Peyer's patch (tissue), 4 donors: ENCODE measurements at regions not wholly inside any gene's neighbourhood (a gene's known extent, or its start where the extent isn't known, plus 50 kb on each side); places are given as distances from the start of the nearest gene placed in this dataset.

Experiments
- POLR2A ChIP-seq, 2 donors: fragments of 450-650 bp; IDR thresholded peaks; one replicate each; pipeline ENCODE4 v1.5.1; 2017; ENCODE audit warnings: antibody characterized with exemption in 2 of 2, mild to moderate bottlenecking in 2 of 2, moderate library complexity in 2 of 2
- TF ChIP-seq, protein P1 (sequence below), 6 experiments: fragments of 450-650 bp in 4 of 6; fragments of 200-600 bp in 2 of 6; sonication (generic) in 1 of 6; IDR thresholded peaks; one replicate each; pipeline ENCODE4 v1.5.1; 2017 to 2019; ENCODE audit warnings: antibody characterized with exemption in 6 of 6, mild to moderate bottlenecking in 3 of 6, moderate library complexity in 1 of 6

DNA sequence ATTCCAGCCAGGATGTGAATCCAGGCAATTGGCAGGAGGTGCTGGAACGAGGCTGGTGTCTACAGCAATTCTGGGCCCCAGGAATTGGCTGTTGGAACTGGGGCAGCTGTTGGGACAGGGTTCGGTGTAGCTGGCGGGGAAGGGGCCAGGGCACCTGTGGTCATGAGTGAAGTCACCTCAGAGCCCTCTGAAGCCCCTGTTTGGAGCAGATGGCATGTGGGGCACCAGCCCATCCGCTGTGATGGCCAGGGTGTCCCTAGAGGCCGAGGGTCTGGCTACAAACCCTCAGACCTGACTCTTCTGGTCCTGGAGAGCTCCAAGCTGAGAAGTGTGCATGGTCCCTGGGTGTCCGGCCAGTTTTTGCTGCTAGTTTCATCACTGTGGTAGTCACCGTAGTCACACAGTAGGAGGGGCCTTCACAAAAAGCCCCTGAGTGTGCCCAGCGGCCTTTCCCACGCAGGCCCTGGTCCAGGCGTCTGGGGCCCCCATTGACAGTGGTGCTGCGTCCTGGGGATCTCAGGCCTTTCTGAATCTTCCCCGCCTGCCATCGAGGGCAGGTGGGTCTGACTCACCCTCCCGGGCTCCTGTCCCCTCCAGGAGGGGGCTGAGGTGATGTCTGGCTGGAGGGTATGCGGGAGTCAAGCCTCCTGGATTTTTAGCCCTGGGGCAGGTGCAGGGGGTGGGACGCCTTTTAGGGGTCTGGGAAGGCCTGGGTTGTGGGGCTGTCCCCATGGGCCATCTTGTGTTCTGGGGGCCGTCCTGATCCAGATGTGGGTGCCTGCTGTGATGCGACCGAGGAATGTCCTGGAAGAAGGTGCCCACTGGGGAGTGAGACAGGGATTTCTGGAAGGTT lies 368.0 kb downstream of the TMEM121 start:
- TF ChIP-seq, protein P1, sequence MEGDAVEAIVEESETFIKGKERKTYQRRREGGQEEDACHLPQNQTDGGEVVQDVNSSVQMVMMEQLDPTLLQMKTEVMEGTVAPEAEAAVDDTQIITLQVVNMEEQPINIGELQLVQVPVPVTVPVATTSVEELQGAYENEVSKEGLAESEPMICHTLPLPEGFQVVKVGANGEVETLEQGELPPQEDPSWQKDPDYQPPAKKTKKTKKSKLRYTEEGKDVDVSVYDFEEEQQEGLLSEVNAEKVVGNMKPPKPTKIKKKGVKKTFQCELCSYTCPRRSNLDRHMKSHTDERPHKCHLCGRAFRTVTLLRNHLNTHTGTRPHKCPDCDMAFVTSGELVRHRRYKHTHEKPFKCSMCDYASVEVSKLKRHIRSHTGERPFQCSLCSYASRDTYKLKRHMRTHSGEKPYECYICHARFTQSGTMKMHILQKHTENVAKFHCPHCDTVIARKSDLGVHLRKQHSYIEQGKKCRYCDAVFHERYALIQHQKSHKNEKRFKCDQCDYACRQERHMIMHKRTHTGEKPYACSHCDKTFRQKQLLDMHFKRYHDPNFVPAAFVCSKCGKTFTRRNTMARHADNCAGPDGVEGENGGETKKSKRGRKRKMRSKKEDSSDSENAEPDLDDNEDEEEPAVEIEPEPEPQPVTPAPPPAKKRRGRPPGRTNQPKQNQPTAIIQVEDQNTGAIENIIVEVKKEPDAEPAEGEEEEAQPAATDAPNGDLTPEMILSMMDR (IDR thresholded peaks at IDR 0.05) = no peak
- no peak for TF ChIP-seq POLR2A (IDR thresholded peaks at IDR 0.05)
